A673 (cell line): ENCODE measurements at regions not wholly inside any gene's neighbourhood (a gene's known extent, or its start where the extent isn't known, plus 50 kb on each side); places are given as distances from the start of the nearest gene placed in this dataset.

Experiments used
- BruUV-seq: library from RNA; stranded (reverse); fragments of 400-500 nt; replicated peaks from 2 replicates; lab custom pipeline; 2021; lab: Mats Ljungman, UMichigan
- CTCF ChIA-PET: fragments of 300-600 bp; sonication (Branson Sonifier 250); formaldehyde crosslinking; loops from one replicate; lab custom pipeline; 2022; ENCODE audit warnings: antibody characterized with exemption; lab: Charles Lee
- POLR2A ChIA-PET: fragments of 300-600 bp; sonication (Branson Sonifier 250); formaldehyde crosslinking; loops from one replicate; lab custom pipeline; 2022; ENCODE audit warnings: antibody characterized with exemption; ENCODE audit not compliant: low non-redundant PET; lab: Charles Lee
- DNase-seq: peaks from one replicate; pipeline ENCODE4 v3.0.0-alpha.2; 2015; ENCODE audit warnings: low spot score
- H3K27ac ChIP-seq: fragments of 200-600 bp; sonication (generic); 2 replicates; pipeline ENCODE4 v1.5.1; 2016; ENCODE audit warnings: mixed run types, low read depth, mild to moderate bottlenecking, mixed read lengths, antibody characterized with exemption, low read length; ENCODE audit not compliant: poor library complexity, severe bottlenecking
- H3K27me3 ChIP-seq: fragments of 200-600 bp; sonication (generic); replicated peaks from 2 replicates; pipeline ENCODE4 v1.6.1; 2017; ENCODE audit warnings: mixed run types, low read depth, mild to moderate bottlenecking, mixed read lengths, antibody characterized with exemption, low read length; ENCODE audit not compliant: insufficient read depth, poor library complexity
- H3K36me3 ChIP-seq: fragments of 200-600 bp; sonication (generic); 2 replicates; pipeline ENCODE4 v1.6.1; 2016; ENCODE audit warnings: mixed run types, mild to moderate bottlenecking, mixed read lengths, antibody characterized with exemption, low read length; ENCODE audit not compliant: insufficient read depth, poor library complexity, severe bottlenecking
- H3K4me1 ChIP-seq: fragments of 200-600 bp; sonication (generic); 2 replicates; pipeline ENCODE4 v1.6.1; 2017; ENCODE audit warnings: mixed run types, mild to moderate bottlenecking, mixed read lengths, antibody characterized with exemption, low read length; ENCODE audit not compliant: insufficient read depth, poor library complexity, severe bottlenecking
- H3K4me3 ChIP-seq: fragments of 200-600 bp; sonication (generic); 2 replicates; pipeline ENCODE4 v1.5.1; 2016; ENCODE audit warnings: low read depth, mixed run types, mild to moderate bottlenecking, mixed read lengths, low read length; ENCODE audit not compliant: poor library complexity, severe bottlenecking
- H3K9me3 ChIP-seq: fragments of 200-600 bp; sonication (generic); 2 replicates; pipeline ENCODE4 v1.6.1; 2016; ENCODE audit warnings: mixed run types, low read depth, mild to moderate bottlenecking, mixed read lengths, antibody characterized with exemption, low read length; ENCODE audit not compliant: poor library complexity, severe bottlenecking
- EZH2 ChIP-seq: fragments of 200-600 bp; sonication (generic); IDR thresholded peaks from 2 replicates; pipeline ENCODE4 v1.6.1; 2017; ENCODE audit warnings: borderline replicate concordance, low read depth, mild to moderate bottlenecking, mixed read lengths, antibody characterized with exemption, low read length; ENCODE audit not compliant: poor library complexity, severe bottlenecking
- intact Hi-C: fragments of 100-400 bp; cut with micrococcal nuclease; formaldehyde crosslinking; loops from one replicate; pipeline ENCODE4 v1.10.0; 2022; ENCODE audit not compliant: unreplicated experiment
- TF ChIP-seq, protein P1 (sequence below): fragments of 300-800, 200-600 bp; sonication (generic); conservative IDR thresholded peaks from 2 replicates; pipeline ENCODE4 v1.5.1; 2017; ENCODE audit warnings: low read depth, mild to moderate bottlenecking, antibody characterized with exemption, low read length, moderate library complexity, mixed read lengths

DNA sequence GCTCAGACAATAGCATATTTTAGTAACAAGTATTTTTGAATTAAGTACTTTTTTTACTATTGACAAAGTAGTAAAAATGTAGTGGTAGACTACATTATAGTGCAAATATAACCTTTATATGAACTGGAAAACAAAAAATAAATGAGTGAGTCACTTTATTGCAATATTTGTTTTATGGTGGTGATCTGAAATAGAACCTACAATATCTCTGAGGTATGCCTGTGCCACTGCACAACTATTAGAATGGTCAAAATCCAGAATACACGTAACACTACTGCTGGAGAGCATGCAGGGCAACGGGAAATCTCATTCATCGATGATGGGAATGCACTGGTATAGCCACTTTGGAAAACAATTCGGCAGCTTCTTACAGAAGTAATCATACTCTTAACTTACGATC is 349.0 kb upstream of the NCAM2 start:
- no peaks in the 10 kb centered on the region for H3K36me3 ChIP-seq
- no peak for DNase-seq
- intact Hi-C loops = no loop called here
- peaks cover 9% of the 10 kb centered on the region for H3K9me3 ChIP-seq
- TF ChIP-seq EZH2 = no peak
- TF ChIP-seq, protein P1, sequence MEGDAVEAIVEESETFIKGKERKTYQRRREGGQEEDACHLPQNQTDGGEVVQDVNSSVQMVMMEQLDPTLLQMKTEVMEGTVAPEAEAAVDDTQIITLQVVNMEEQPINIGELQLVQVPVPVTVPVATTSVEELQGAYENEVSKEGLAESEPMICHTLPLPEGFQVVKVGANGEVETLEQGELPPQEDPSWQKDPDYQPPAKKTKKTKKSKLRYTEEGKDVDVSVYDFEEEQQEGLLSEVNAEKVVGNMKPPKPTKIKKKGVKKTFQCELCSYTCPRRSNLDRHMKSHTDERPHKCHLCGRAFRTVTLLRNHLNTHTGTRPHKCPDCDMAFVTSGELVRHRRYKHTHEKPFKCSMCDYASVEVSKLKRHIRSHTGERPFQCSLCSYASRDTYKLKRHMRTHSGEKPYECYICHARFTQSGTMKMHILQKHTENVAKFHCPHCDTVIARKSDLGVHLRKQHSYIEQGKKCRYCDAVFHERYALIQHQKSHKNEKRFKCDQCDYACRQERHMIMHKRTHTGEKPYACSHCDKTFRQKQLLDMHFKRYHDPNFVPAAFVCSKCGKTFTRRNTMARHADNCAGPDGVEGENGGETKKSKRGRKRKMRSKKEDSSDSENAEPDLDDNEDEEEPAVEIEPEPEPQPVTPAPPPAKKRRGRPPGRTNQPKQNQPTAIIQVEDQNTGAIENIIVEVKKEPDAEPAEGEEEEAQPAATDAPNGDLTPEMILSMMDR = no peak
- ChIA-PET CTCF (no interaction called here), POLR2A (no interaction called here)
- no peak overlapping the region for H3K4me3 ChIP-seq
- no peaks in the 10 kb centered on the region for H3K4me1 ChIP-seq
- no TSS peak for BruUV-seq
- H3K27me3 ChIP-seq = no peaks in the 10 kb centered on the region
- H3K27ac ChIP-seq = no peak overlapping the region

DNA sequence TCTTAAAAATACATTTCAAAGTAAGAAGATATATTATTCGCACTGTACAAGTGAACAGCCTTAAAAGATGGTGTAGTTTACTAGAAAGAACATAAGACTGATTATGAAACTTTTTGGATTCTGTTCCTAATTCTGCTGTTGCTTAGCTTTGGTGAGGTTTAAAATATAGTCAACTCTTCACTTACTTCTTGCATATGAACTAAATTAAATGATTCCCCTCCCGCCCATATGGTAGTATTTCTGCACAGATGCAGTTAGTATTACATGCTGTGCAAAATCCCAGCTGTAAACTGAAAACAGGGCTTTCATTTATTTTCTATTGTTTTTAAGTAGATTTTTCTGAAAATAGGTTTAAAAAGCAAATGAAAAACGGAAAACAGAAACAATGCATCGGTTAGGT is 345.4 kb upstream of the NCAM2 start:
- H3K27ac ChIP-seq = no peak overlapping the region
- no TSS peak for BruUV-seq
- intact Hi-C loops = no loop called here
- no peaks in the 10 kb centered on the region for H3K4me1 ChIP-seq
- DNase-seq = no peak
- no peaks in the 10 kb centered on the region for H3K9me3 ChIP-seq
- ChIA-PET POLR2A (no interaction called here), CTCF (no interaction called here)
- TF ChIP-seq EZH2 = no peak
- TF ChIP-seq, protein P1 = no peak
- H3K36me3 ChIP-seq = no peaks in the 10 kb centered on the region
- no peaks in the 10 kb centered on the region for H3K27me3 ChIP-seq
- no peak overlapping the region for H3K4me3 ChIP-seq

DNA sequence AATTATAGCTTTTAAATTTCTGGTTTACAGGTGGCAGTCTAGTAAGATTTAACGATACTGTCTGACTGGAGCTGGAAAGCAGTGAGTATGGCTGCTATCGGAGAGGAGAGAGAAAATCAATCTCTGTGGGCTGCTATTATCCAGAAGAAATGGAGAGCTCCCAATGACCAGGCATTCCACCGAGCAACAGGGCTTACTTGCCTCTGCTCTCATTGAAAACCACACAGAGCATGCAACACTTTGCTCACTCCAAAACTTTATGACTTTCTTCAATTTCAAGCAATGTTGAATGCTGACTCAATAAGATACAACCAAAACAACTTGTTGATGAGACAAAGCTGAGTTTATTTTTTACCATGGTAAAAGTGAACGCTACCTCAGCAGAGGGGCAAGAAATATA is 337.0 kb upstream of the NCAM2 start:
- Histone ChIP-seq H3K4me1 (no peaks in the 10 kb centered on the region), H3K9me3 (peaks cover 4% of the 10 kb centered on the region), H3K27me3 (no peaks in the 10 kb centered on the region), H3K36me3 (no peaks in the 10 kb centered on the region), H3K27ac (no peak overlapping the region), H3K4me3 (no peak overlapping the region)
- ChIA-PET POLR2A (no interaction called here), CTCF (no interaction called here)
- DNase-seq = no peak
- intact Hi-C loops = no loop called here
- no peak for TF ChIP-seq EZH2
- TF ChIP-seq, protein P1 = no peak
- BruUV-seq = no TSS peak
